SU-DHL-6 (cell line): ENCODE measurements at regions not wholly inside any gene's neighbourhood (a gene's known extent, or its start where the extent isn't known, plus 50 kb on each side); places are given as distances from the start of the nearest gene placed in this dataset.

Source experiments
- H2AFZ ChIP-seq: fragments of 200-600 bp; sonication (generic); 2 replicates; pipeline ENCODE4 v1.6.1; 2014; ENCODE audit warnings: low read depth, mild to moderate bottlenecking, moderate library complexity, mixed read lengths, antibody characterized with exemption, low read length; ENCODE audit not compliant: severe bottlenecking
- H3F3A ChIP-seq: fragments of 200-600 bp; shearing (Covaris generic); 2 replicates; pipeline ENCODE4 v1.6.0; 2016; ENCODE audit warnings: antibody characterized with exemption, mild to moderate bottlenecking; ENCODE audit not compliant: insufficient read depth
- H3K27ac ChIP-seq: fragments of 200-600 bp; sonication (generic); 2 replicates; pipeline ENCODE4 v1.5.1; 2016; ENCODE audit warnings: low read depth, mild to moderate bottlenecking, low read length, moderate library complexity, mixed read lengths
- H3K27me3 ChIP-seq: fragments of 200-600 bp; sonication (generic), shearing (Covaris generic); 2 replicates; pipeline ENCODE4 v1.6.0; 2014; ENCODE audit warnings: mild to moderate bottlenecking, low read length
- H3K36me3 ChIP-seq: fragments of 200-600 bp; sonication (generic); 2 replicates; pipeline ENCODE4 v1.6.1; 2014; ENCODE audit warnings: mild to moderate bottlenecking, low read length, mixed read lengths
- H3K4me2 ChIP-seq: fragments of 300-600, 200-600 bp; shearing (Covaris generic), sonication (generic); 2 replicates; pipeline ENCODE4 v1.6.0; 2014; ENCODE audit warnings: low read length, low read depth, mild to moderate bottlenecking; ENCODE audit not compliant: poor library complexity, severe bottlenecking
- H3K4me3 ChIP-seq: fragments of 200-600 bp; sonication (generic); 2 replicates; pipeline ENCODE4 v1.5.1; 2014; ENCODE audit warnings: antibody characterized with exemption, low read length, mild to moderate bottlenecking, mixed read lengths; ENCODE audit not compliant: insufficient read depth, poor library complexity, severe bottlenecking
- H3K79me2 ChIP-seq: fragments of 200-600 bp; sonication (generic); 2 replicates; pipeline ENCODE4 v1.6.1; 2014; ENCODE audit warnings: mild to moderate bottlenecking, low read length, moderate library complexity; ENCODE audit not compliant: insufficient read depth
- H3K9ac ChIP-seq: fragments of 200-600 bp; sonication (generic); 2 replicates; pipeline ENCODE4 v1.7.0; 2014; ENCODE audit warnings: mild to moderate bottlenecking, low read length
- H3K9me2 ChIP-seq: fragments of 200-600 bp; sonication (generic); replicated peaks from 2 replicates; pipeline ENCODE4 v1.6.1; 2014; ENCODE audit warnings: low read length; ENCODE audit not compliant: insufficient read depth
- H3K9me3 ChIP-seq: fragments of 200-600 bp; sonication (generic); 2 replicates; pipeline ENCODE4 v1.6.1; 2014; ENCODE audit warnings: low read length, mixed read lengths; ENCODE audit not compliant: insufficient read depth
- H4K20me1 ChIP-seq: fragments of 200-600 bp; sonication (generic); 2 replicates; pipeline ENCODE4 v1.6.1; 2014; ENCODE audit warnings: low read depth, mild to moderate bottlenecking, antibody characterized with exemption, low read length, moderate library complexity, mixed read lengths
- CTCF ChIP-seq: fragments of 200-600 bp; sonication (generic); IDR thresholded peaks from one replicate; pipeline ENCODE4 v1.5.1; 2017; ENCODE audit warnings: antibody characterized with exemption, mild to moderate bottlenecking, low read length, moderate library complexity; ENCODE audit not compliant: insufficient read depth, poor library complexity, severe bottlenecking
- EZH2phosphoT487 ChIP-seq: fragments of 200-600 bp; sonication (generic), shearing (Covaris generic); conservative IDR thresholded peaks from 2 replicates; pipeline ENCODE4 v1.6.1; 2018; ENCODE audit warnings: mild to moderate bottlenecking, antibody characterized with exemption, low read length, moderate library complexity, mixed read lengths

- no peaks in the 10 kb centered on the region for H3K79me2 ChIP-seq
- no peak overlapping the region for H3K27ac ChIP-seq
- H3K4me2 ChIP-seq, result no peak overlapping the region
- H3K36me3 ChIP-seq, result no peaks in the 10 kb centered on the region
- TF ChIP-seq EZH2phosphoT487 (no peak), CTCF (peak; percentile 25)
- H3K27me3 ChIP-seq, result no peaks in the 10 kb centered on the region
- no peak overlapping the region for H3K4me3 ChIP-seq
- H3K9me2 ChIP-seq, result no peaks in the 10 kb centered on the region
- H4K20me1 ChIP-seq, result no peaks in the 10 kb centered on the region
- no peaks in the 10 kb centered on the region for H3F3A ChIP-seq
- no peak overlapping the region for H2AFZ ChIP-seq
- H3K9ac ChIP-seq, result no peak overlapping the region
- no peaks in the 10 kb centered on the region for H3K9me3 ChIP-seq
Observed at GRCh38 chr17:33686171-33686570, 393.1 kb upstream of the ASIC2 start.

DNA sequence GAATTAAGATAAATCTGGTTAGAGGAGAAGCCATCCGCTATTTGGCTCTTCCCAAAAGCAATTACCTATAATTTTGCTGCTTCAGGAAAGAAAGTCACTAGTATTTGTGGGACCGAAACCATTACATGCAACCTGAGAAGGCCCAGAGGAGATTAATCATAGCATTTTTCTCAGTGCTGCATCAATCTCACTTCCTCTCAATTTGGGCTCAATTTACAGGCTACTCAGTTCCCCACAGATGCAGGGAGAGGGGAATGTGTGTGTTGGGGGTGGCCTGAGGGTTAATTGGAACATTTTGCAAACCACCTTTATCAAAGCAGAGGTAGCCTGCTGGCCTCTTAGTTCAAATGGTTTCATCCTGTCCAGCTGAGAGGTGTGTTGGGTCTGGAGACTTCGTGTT is 394.7 kb upstream of the ASIC2 start:
- no peaks in the 10 kb centered on the region for H3K9me2 ChIP-seq
- TF ChIP-seq EZH2phosphoT487 (no peak), CTCF (no peak)
- no peak overlapping the region for H3K4me2 ChIP-seq
- no peaks in the 10 kb centered on the region for H3K9me3 ChIP-seq
- no peaks in the 10 kb centered on the region for H3F3A ChIP-seq
- no peaks in the 10 kb centered on the region for H4K20me1 ChIP-seq
- no peak overlapping the region for H2AFZ ChIP-seq
- no peak overlapping the region for H3K27ac ChIP-seq
- H3K4me3 ChIP-seq, result no peak overlapping the region
- H3K36me3 ChIP-seq, result no peaks in the 10 kb centered on the region
- no peaks in the 10 kb centered on the region for H3K27me3 ChIP-seq
- no peak overlapping the region for H3K9ac ChIP-seq
- H3K79me2 ChIP-seq, result no peaks in the 10 kb centered on the region

GRCh38 chr17:33688771-33689170 is 395.7 kb upstream of the ASIC2 start:
- Histone ChIP-seq H3F3A (no peaks in the 10 kb centered on the region), H3K4me3 (no peak overlapping the region), H3K9me3 (no peaks in the 10 kb centered on the region), H3K79me2 (no peaks in the 10 kb centered on the region), H3K27me3 (no peaks in the 10 kb centered on the region), H3K27ac (no peak overlapping the region), H2AFZ (no peak overlapping the region), H3K9ac (no peak overlapping the region), H3K36me3 (no peaks in the 10 kb centered on the region), H3K9me2 (no peaks in the 10 kb centered on the region), H3K4me2 (no peak overlapping the region), H4K20me1 (no peaks in the 10 kb centered on the region)
- TF ChIP-seq EZH2phosphoT487 (no peak), CTCF (no peak)

DNA sequence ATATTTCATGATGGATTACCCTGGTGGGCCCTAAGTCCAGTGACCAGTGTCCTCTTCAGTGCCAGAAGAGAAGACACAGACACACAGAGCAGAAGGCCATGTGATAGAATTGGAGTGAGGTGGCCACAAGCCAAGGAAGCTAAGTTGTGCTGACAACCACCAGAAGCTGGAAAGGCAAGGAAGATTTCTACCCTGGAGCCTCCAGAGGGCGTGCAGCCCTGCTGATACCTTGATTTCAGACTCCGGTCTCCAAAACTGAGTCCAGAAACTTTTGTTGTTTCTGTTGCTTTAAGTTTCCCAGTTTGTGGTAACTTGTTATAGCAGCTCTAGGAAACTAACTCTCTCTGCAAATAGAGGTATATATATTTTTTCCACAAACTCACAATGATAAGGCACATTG is 396.6 kb upstream of the ASIC2 start:
- no peak overlapping the region for H3K27ac ChIP-seq
- no peaks in the 10 kb centered on the region for H3K79me2 ChIP-seq
- no peak overlapping the region for H2AFZ ChIP-seq
- TF ChIP-seq CTCF (no peak), EZH2phosphoT487 (no peak)
- no peaks in the 10 kb centered on the region for H3K36me3 ChIP-seq
- no peaks in the 10 kb centered on the region for H3K9me2 ChIP-seq
- no peak overlapping the region for H3K9ac ChIP-seq
- no peaks in the 10 kb centered on the region for H3K9me3 ChIP-seq
- H3K4me2 ChIP-seq, result no peak overlapping the region
- H3K27me3 ChIP-seq, result no peaks in the 10 kb centered on the region
- H4K20me1 ChIP-seq, result no peaks in the 10 kb centered on the region
- no peak overlapping the region for H3K4me3 ChIP-seq
- no peaks in the 10 kb centered on the region for H3F3A ChIP-seq
